ENCODE measurements at regions not wholly inside any gene's neighbourhood (a gene's known extent, or its start where the extent isn't known, plus 50 kb on each side); places are given as distances from the start of the nearest gene placed in this dataset.

GRCh38 chr2:171608168-171608567, 79.1 kb upstream of the DYNC1I2 start:
- no peak for DNase-seq (ENCODE audit: low read depth)

DNA sequence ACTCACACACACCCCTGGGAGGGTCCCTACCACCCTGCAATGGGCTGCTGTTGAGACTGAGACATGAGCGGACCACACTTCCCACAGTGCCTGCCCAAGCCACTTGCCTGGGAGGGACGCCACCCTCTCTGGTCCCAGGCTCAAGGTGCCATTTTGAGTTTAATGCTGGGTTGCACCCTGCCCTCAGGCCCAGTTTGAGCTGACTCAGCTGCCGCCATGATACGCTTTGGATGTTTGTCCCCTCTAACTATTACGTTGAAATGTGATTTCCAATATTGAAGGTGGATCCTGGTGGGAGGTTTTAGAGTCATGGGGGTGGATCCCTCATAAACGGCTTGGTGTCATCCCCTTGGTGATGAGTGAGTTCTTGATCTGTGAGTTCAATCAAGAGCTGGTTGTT, 76.4 kb upstream of the DYNC1I2 start:
- DNase-seq (ENCODE audit: low read depth): no peak

DNA sequence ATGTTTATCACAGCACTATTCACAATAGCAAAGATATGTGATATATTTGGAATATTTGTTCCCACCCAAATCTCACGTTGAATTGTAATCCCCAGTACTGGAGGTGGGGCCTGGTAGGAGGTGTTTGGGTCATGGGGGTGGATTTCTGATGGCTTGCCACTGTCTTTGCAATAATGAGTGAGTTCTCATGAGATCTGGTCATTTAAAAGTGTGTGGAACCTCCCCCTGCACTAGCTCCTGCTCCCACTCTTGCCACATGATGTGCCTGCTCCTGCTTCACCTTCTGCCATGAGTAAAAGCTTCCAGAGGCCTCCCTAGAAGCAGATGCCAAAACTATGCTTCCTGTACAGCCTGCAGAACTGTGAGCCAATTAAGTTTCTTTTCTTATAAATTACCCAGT, 72.2 kb upstream of the DYNC1I2 start:
- peak; percentile 29 for DNase-seq (ENCODE audit: low read depth)

- DNase-seq (ENCODE audit: low read depth): no peak
Observed at GRCh38 chr2:171617981-171618380, 69.3 kb upstream of the DYNC1I2 start.

GRCh38 chr2:171625006-171625405, 62.3 kb upstream of the DYNC1I2 start:
- no peak for DNase-seq (ENCODE audit: low read depth)

DNA sequence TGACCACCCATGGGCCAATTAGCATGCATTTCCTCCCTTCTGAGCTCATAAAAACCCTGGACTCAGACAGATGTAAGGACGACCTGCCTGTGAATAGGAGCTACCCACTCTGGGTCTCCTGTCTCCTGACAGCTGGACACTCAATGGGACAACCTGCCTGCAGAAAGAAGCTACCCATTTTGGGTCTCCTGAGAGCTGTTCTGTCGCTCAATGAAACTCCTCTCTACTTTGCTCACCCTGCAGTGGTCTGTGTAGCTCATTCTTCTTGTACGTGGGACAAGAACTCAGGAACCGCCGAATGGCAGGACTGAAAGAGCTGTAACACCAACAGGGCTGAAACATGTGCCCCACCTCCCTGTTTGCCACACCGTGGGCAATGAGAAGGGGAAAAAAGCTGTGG, 60.3 kb upstream of the DYNC1I2 start:
- no peak for DNase-seq (ENCODE audit: low read depth)

GRCh38 chr2:171627412-171627811, 59.9 kb upstream of the DYNC1I2 start:
- DNase-seq (ENCODE audit: low read depth): no peak

DNA sequence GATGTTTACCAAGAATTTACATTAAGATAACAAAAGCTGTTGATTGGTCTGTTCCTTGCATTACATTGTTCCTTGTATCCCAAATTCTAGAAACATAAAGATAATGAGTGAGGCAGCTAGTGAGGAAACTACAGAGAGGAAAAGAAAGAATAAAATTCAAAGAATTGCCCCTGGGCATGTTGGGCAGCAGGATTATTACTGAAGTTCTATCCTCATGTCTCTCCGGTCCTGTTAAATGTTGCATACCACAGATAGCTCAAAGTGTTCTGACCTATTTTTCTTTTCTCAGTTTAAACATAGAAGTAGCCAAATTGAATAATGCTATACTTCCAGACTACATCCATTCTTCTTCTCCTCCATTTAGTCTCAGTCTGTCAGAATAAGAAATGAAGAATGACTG, 58.2 kb upstream of the DYNC1I2 start:
- peak; percentile 62 for DNase-seq (ENCODE audit: low read depth)

DNA sequence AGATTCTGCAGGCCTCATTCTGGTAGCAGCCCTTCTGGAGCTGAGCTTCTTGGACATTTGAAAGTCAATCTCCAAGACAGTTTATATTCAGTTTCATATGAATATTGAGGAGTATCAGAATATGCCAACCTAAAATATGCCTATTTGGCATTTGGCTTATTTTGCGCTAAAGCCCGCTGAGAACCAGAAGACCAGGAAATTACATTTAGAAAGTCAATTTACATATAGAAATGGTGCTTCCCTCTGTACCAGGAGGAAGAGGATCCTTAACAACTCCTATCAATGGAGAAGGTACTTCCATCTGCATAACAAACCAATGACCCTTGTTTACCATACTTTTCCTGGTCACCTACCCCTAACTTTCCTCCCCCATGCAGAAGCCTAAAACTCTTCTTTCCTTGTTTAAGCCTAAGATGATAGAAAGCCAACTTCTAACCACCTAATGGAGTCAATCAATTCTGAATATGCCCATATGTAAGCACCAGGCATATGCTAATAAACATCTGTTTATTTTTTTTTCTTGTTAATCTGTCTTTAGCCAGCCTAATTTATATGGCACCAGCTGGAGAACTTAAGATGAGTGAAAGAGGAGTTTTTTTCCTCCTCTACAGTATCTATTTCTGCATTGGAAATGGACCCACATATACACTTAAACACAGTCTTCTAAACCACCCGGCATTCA, 57.0 kb upstream of the DYNC1I2 start:
- no peak for DNase-seq (ENCODE audit: low read depth)

DNA sequence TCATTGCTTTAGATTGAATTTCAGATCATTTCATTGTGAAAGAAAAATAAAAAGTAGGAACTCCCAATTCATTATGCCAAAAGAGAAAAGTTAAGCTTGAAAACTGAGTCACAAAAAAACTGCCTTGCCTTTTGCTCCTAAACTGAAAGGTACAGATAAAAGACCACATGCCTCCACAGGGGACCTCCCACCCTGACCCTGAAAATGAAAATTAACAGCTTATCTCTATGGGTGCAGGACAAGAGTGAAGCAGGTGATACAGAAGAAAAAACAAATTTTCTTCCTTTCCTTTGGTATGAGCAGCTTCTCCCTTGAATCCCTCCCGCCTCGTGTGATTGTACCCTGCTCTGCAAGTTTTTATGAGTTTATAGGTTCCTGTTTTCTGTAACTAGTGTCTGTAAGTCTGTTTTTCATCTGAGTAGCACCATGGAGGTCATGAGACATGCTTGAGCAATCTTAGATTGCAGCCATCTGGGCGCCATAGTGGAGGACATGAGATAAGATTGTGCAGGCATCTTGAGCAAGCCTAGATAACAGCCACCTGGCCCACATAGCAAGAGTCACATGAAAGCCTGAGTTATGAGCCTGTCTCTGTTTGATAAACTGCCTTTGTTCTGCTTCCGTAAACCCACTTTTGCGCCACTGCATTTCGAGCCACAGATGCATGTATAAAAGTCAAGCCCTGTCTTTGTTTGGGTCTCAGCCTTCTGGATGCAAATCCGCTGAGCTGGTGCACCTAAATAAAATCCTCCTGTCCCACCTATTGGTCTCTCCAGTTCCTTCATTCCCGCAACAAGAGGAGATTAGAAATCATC, 56.2 kb upstream of the DYNC1I2 start:
- DNase-seq (ENCODE audit: low read depth): no peak

Data from EH (cell line).